Hepatic stellate cell (primary cell): ENCODE measurements at regions not wholly inside any gene's neighbourhood (a gene's known extent, or its start where the extent isn't known, plus 50 kb on each side); places are given as distances from the start of the nearest gene placed in this dataset.

Source experiments
- DNase-seq: peaks from one replicate; pipeline ENCODE4 v3.0.0; 2011; ENCODE audit warnings: low spot score

DNA sequence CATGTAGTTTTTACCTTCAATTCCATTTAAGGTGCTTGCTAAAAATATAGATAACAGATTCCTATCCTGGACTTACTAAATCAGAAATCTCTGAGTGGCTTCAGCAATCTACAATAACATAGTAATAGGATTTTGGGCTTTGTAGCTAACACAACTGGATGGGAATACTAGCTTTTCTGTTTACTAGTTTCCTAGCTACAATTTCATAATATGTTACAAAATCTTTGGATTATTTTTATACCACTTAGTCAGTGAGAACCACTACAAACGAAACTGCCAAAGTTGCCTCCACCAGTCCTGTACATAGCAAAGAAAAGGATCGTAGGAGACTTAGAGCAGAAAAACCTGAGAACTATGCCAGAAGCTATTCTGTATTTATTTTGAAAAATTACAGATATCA, 87.7 kb upstream of the ANO3 start:
- DNase-seq = peak; percentile 8

DNA sequence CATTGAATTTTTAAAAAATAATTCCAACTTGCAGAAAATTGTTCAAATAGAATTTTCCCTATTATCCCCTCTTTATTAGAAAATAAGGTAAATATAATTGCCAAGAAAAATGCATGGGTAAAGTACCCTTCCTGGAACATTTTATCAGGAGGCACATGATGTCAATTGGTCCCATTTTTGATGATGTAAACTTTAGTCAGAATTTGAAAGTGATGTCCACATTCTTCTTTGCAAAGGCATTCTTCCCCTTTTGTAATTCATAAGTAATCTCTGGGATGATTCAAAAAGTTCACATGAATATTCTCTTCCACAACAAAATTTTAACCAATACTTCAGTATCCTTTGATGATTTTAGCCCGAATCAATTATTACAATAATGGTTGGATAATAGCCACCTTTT, 86.9 kb upstream of the ANO3 start:
- DNase-seq = no peak

DNA sequence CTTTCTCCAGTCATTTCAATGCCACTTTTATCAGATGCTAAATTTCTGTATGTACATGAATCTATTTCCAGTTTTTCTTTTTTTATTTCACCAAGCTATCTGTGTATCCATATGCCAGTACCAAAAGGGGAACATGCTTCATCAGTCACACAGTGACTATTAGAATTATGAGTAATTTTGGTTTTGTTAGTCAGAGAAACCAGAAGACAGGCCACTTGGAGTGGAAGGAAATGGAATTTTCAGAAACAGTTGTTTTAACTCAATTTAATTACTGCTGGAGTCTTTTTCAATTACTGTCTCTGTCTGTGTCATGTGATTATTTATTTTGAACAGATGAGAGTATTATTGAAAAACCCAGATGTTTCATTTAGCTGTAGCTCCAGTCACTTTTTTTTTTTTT, 84.6 kb upstream of the ANO3 start:
- DNase-seq = peak; percentile 31

DNA sequence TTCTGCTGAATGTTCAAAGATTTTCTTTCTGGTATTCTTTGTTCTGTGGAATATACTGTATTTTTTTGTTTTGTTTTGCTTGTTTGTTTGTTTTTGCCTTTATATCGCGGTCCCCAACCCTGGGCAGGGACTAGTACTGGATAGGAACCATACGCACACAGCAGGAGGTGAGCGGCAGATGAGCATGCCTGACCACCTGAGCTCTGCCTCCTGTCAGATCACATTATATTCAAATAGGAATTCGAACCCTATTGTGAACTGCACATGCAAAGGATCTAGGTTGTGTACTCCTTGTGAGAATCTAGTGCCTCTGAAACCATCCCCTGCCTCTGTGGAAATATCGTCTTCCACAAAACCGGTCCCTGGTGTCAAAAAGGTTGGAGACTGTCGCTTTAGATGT, 83.3 kb upstream of the ANO3 start:
- DNase-seq = no peak

DNA sequence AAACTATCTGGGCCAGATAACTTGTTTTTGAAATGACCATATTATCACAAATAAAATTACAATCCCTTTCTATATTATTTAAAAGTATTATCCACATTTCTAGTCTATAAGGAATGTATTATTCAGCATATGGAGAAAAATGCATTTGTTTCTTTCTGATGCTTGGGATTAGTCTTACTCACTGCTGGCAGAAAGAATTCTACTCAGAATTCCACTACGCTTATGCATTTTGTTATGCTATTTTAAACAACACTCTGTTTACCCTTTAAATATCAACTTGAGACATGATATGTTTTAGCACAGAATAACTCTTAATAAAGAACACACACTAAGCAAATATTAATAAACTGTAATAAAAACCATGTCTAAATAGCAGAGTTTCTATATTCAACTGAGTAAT, 77.6 kb upstream of the ANO3 start:
- DNase-seq = no peak

DNA sequence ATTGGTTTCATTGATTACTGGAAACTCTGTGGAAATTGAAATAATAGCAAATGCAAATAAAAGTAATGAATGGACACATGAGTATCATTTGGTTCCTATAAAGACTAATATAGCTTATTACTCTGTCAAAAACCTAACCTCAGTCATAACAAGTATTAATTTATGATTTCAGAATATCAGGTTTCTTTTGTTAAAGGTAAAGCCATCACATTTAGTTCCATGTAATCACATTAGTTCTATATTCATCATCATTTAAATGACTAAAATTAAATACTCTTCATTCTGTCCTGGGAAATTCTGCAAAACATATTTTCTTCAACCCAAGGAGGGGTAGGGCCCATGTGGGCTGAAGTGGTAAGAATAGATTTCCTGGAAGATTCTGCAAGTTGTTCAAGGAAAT, 68.2 kb upstream of the ANO3 start:
- DNase-seq = no peak

DNA sequence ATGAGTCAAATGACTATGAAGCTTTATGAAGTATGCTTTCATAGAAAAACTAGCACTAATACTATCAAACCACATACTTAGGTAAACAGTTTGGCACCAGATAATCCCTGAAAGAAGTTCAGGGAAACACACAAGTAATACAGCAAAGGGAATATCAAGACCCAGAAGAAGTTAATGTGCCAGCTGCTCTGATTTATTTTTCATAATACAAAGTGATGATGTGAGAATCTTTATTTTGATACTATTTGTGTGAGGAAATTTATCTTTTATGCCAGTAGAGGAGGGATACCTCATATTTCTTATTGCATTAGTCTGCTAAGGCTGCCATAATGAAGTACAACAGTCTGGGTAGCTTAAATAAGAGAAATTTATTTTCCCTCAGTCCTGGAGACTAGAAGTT, 67.7 kb upstream of the ANO3 start:
- DNase-seq = no peak

DNA sequence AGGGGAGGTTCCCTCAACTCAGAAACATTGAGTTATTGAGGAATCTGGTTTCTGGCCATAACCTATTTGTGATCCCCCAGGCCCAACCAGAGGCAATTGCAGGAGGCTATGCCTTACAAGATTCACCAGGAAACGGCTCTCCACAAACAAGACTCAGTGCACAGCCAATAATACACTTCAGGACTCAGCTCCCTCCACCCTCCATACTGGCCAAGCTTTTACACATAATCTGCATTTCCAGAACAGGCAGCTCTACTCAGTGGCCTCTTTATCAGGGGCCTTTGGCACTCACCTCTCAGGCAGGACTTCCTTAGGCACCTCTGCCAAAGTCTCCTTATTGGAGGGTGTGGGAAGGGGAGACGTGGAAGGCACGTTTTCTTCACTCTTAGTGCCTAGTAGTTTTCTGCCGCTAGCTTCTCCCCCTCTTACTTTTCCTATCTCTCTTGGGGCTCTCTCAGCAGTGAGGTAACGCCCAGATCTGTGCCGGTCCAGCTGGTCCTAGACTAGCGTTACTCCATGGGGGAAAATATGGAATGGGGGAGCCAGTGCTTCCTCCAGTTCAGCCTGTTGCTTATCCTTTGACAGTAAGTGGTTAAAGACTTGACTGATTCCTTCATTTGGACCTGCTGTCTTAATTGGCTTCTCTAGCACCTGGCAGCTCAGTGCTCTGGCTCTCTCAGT, 62.8 kb upstream of the ANO3 start:
- no peak for DNase-seq

DNA sequence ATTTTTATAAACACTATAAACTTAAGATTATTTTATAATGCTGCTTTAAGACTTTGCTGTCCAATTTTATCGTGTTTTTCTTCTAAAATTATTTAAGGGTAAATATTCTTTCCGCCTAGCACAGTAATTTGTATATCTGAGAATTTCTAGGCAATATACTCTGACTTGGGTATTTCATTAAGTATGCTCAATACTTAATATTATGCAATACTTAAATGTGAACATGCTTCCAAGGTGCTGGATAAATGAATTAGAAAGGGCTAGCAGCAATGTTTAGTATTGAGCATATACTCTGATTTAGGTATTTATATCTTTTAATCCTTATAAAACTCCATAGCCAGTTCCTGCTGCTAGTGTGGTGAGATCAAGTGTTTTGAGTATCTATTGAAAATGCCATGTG, 60.3 kb upstream of the ANO3 start:
- DNase-seq = no peak

DNA sequence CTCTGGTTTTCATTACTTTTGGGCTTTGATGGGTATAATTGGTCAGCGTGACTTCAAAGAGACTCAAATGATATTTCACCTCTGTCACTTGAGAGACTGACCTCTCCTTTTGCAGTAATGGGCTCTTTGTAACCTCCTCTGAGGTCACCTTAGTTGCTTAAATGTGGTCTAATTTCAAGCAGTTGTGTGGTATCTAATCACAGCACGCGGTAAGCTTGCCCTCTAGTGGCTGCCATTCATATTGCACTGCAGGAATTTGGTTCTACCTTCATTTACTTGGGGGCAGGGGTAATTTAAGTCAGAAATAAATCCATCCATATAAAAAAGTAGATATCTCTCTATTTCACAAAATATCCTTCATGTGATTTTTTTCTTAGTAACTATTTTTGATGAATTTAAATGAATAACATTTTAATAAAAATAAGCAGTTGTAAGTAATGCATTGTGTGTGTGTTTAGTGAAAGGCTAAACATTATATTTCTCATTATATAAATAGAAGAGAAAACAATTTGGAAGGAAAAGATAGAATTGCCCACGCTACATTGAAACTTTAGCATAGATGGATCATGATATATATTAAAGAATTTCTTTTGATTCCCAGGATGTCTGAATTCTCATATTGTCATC, 55.0 kb upstream of the ANO3 start:
- peak; percentile 16 for DNase-seq

DNA sequence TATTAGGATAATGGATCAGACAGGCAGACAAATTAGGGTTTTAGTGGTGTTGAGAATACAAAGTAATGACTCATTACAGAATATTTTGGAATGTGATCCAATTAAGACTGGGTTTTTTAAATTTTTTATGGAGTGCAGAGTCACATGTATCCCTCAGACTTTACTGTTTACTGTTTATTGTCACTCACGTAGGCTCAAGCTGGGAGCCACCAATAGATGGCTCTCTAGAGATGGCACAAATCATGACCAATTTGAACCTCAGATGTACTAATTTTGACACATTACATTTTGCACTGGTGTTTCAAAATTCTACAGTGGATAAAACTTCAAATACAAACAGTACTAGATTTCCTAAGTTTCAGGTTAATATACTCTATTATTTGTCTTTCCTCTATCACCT, 53.6 kb upstream of the ANO3 start:
- DNase-seq = no peak
